ENCODE measurements at regions not wholly inside any gene's neighbourhood (a gene's known extent, or its start where the extent isn't known, plus 50 kb on each side); places are given as distances from the start of the nearest gene placed in this dataset.

DNA sequence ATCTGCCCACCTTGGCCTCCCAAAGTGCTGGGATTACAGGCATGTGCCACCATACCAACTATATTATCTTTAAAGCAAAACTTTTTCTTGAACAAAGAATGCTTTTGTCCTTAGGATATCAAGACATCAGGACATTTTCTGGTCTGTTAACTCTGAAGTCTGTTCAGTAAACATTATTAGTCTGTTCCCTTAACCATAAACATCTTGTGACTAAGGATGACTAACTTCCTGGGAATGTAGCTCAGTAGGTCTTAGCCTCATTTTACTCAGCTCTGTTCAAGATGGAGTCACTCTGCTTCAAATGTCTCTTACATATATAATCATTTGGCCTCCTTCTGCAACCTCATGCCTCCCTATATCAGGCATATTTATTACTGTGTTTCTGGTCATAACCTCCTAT is 122.9 kb downstream of the UBE2NL start:
- TF ChIP-seq, protein P1, sequence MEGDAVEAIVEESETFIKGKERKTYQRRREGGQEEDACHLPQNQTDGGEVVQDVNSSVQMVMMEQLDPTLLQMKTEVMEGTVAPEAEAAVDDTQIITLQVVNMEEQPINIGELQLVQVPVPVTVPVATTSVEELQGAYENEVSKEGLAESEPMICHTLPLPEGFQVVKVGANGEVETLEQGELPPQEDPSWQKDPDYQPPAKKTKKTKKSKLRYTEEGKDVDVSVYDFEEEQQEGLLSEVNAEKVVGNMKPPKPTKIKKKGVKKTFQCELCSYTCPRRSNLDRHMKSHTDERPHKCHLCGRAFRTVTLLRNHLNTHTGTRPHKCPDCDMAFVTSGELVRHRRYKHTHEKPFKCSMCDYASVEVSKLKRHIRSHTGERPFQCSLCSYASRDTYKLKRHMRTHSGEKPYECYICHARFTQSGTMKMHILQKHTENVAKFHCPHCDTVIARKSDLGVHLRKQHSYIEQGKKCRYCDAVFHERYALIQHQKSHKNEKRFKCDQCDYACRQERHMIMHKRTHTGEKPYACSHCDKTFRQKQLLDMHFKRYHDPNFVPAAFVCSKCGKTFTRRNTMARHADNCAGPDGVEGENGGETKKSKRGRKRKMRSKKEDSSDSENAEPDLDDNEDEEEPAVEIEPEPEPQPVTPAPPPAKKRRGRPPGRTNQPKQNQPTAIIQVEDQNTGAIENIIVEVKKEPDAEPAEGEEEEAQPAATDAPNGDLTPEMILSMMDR (IDR thresholded peaks at IDR 0.05; ENCODE audit: insufficient read depth, low read length): no peak
- TF ChIP-seq, protein P2, sequence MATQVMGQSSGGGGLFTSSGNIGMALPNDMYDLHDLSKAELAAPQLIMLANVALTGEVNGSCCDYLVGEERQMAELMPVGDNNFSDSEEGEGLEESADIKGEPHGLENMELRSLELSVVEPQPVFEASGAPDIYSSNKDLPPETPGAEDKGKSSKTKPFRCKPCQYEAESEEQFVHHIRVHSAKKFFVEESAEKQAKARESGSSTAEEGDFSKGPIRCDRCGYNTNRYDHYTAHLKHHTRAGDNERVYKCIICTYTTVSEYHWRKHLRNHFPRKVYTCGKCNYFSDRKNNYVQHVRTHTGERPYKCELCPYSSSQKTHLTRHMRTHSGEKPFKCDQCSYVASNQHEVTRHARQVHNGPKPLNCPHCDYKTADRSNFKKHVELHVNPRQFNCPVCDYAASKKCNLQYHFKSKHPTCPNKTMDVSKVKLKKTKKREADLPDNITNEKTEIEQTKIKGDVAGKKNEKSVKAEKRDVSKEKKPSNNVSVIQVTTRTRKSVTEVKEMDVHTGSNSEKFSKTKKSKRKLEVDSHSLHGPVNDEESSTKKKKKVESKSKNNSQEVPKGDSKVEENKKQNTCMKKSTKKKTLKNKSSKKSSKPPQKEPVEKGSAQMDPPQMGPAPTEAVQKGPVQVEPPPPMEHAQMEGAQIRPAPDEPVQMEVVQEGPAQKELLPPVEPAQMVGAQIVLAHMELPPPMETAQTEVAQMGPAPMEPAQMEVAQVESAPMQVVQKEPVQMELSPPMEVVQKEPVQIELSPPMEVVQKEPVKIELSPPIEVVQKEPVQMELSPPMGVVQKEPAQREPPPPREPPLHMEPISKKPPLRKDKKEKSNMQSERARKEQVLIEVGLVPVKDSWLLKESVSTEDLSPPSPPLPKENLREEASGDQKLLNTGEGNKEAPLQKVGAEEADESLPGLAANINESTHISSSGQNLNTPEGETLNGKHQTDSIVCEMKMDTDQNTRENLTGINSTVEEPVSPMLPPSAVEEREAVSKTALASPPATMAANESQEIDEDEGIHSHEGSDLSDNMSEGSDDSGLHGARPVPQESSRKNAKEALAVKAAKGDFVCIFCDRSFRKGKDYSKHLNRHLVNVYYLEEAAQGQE (IDR thresholded peaks at IDR 0.05; ENCODE audit: insufficient replicate concordance, low read depth): no peak
- TF ChIP-seq POLR2AphosphoS5 (IDR thresholded peaks at IDR 0.05; ENCODE audit: low read depth): no peak

All from HL-60 (cell line).